ENCODE measurements at regions not wholly inside any gene's neighbourhood (a gene's known extent, or its start where the extent isn't known, plus 50 kb on each side); places are given as distances from the start of the nearest gene placed in this dataset.

DNA sequence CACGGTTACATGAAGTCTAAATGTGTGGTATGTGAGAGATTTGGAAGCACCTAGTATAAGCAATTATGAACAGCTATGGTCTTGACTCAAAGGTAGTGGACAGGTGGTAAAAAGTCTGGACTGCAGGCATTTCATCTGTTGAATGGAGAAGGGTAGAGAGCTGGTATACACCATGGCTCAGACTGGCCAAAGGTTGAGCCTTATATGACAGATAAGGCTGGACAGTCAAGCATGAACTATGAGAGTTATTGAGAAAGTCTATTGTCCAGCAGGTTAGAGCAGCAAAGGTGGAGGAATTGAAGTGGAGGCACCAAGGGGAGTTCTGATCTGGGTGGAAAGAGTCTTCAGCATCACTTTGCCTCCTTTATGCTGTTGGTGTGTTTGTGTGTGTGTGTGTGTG is 346.7 kb upstream of the SLC14A2 start:
- TF ChIP-seq, protein P1, sequence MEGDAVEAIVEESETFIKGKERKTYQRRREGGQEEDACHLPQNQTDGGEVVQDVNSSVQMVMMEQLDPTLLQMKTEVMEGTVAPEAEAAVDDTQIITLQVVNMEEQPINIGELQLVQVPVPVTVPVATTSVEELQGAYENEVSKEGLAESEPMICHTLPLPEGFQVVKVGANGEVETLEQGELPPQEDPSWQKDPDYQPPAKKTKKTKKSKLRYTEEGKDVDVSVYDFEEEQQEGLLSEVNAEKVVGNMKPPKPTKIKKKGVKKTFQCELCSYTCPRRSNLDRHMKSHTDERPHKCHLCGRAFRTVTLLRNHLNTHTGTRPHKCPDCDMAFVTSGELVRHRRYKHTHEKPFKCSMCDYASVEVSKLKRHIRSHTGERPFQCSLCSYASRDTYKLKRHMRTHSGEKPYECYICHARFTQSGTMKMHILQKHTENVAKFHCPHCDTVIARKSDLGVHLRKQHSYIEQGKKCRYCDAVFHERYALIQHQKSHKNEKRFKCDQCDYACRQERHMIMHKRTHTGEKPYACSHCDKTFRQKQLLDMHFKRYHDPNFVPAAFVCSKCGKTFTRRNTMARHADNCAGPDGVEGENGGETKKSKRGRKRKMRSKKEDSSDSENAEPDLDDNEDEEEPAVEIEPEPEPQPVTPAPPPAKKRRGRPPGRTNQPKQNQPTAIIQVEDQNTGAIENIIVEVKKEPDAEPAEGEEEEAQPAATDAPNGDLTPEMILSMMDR (IDR thresholded peaks at IDR 0.05; ENCODE audit: low read length, missing control alignments): no peak
- H3K4me3 ChIP-seq (replicated peaks; ENCODE audit: low read depth, low read length): no peak overlapping the region
- no peak for DNase-seq (ENCODE audit: low read depth)

DNA sequence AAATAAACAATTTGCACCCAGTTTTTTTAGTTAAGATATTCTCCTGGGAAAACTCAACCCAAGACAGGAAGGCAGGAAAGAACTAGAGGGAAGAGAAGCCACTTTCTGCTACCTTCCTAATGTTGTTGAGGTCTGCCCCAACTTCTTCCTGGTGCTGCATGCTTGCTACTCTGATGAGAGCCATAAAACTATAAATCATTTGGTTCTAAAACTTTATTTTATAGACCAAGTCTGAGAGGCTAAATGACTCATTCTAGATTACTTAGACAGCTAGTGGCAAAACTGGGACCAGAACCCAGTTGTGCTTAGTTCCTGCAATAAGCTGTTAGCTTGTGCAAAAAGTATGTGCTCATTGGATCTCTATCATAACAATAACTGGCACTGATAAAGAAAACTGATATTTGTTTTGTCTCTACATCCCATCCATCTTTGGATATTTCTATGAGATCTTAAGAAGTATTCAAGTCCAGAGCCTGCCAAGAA is 344.9 kb upstream of the SLC14A2 start:
- no peak for DNase-seq (ENCODE audit: low read depth)
- TF ChIP-seq, protein P1 (IDR thresholded peaks at IDR 0.05; ENCODE audit: low read length, missing control alignments): no peak
- H3K4me3 ChIP-seq (replicated peaks; ENCODE audit: low read depth, low read length): no peak overlapping the region

DNA sequence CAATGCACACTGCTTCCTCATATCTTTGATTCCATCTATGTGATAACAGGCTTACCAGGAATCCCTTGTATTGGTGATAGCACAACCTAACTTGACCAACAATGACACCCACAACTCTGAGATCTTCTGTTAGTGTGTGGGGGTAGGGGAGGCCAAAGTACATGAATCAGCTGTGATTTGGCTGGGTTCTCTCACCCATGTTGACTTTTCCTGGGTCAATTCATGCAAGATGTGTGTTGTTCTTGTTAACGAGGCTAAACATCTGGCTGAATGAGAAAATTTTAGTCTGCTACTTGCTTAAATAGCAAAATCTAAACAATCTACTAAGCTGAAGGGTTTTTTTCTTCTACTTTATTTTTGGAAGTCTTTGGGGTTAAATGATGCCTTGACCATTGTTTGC is 341.2 kb upstream of the SLC14A2 start:
- no peak for DNase-seq (ENCODE audit: low read depth)
- no peak overlapping the region for H3K4me3 ChIP-seq (replicated peaks; ENCODE audit: low read depth, low read length)
- TF ChIP-seq, protein P1 (IDR thresholded peaks at IDR 0.05; ENCODE audit: low read length, missing control alignments): no peak

DNA sequence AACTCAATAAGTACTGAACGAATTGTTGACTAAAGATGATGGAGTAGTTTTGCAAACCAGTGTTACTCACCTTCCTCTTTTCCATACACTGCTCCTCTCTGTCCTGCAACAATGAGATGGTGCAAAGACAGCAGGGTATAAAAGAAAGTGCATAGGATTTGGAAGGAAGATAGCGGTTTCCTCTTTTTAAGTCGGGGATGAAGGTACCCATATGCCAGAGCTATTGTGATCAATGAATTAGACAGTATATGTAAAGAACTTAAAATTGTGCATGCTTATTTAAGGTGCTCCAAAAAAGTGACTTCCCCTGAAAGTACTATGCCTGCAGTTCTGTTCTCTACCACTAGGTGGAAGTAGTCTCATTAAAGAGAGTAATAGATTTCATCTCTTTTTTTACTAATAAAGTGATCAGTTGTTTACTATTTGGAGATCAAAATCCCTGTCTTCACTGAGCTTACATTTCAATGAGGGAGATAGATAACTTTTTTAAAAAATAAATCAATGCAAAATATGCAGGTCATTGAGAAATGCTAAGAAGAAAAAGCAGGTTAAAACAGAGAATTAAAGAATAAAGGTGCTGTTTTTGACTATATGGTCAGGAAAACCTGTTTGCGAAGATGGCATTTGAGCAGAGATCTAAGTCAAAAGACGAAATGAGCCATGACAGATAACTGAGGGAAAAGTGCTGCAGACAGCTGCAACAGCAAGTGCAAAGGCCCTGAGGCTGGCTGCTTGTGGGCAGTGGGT is 339.7 kb upstream of the SLC14A2 start:
- H3K4me3 ChIP-seq (replicated peaks; ENCODE audit: low read depth, low read length): no peak overlapping the region
- peak; percentile 45 for DNase-seq (ENCODE audit: low read depth)
- TF ChIP-seq, protein P1 (IDR thresholded peaks at IDR 0.05; ENCODE audit: low read length, missing control alignments): peak; percentile 88

DNA sequence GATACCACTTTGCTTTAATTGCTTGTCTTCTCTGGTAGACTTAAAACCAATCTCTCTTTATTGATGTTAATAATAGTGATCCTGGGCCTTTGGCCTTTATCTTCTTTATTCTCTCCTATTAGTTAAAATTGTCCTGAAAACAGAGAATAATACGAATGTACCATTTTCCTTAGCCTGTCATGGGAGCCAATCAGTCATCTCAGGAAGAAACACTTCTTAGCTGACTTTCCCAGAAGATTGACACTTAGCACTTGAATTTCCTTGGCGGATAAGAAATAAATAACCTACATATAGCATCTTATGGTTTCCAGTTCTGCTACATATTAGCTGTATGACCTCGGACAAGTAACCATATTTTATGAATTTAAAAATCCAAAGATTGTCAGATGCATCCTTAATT is 338.4 kb upstream of the SLC14A2 start:
- no peak overlapping the region for H3K4me3 ChIP-seq (replicated peaks; ENCODE audit: low read depth, low read length)
- TF ChIP-seq, protein P1 (IDR thresholded peaks at IDR 0.05; ENCODE audit: low read length, missing control alignments): no peak
- DNase-seq (ENCODE audit: low read depth): no peak

GRCh38 chr18:45277908-45278307 is 337.4 kb upstream of the SLC14A2 start:
- TF ChIP-seq, protein P1 (IDR thresholded peaks at IDR 0.05; ENCODE audit: low read length, missing control alignments): no peak

More at GRCh38 chr18:45277908-45278307, 337.4 kb upstream of the SLC14A2 start:
- no peak for DNase-seq (ENCODE audit: low read depth)
- no peak overlapping the region for H3K4me3 ChIP-seq (replicated peaks; ENCODE audit: low read depth, low read length)
